Ovary (tissue), 3 donors: ENCODE measurements at regions not wholly inside any gene's neighbourhood (a gene's known extent, or its start where the extent isn't known, plus 50 kb on each side); places are given as distances from the start of the nearest gene placed in this dataset.

Experiments used
- EP300 ChIP-seq: sonication (generic); formaldehyde crosslinking; IDR thresholded peaks from one replicate; pipeline ENCODE4 v1.6.1; 2017; ENCODE audit warnings: antibody characterized with exemption
- POLR2A ChIP-seq: fragments of 450-650 bp; IDR thresholded peaks from one replicate; pipeline ENCODE4 v1.6.1; 2017; ENCODE audit warnings: antibody characterized with exemption, mild to moderate bottlenecking, moderate library complexity
- TF ChIP-seq, protein P1 (sequence below), 3 donors: fragments of 450-650 bp in 2 of 3; fragments of 200-600 bp in 1 of 3; IDR thresholded peaks; one replicate each; pipeline versions ENCODE4 v1.5.1 to v1.8.0; 2016 to 2022; ENCODE audit warnings: antibody characterized with exemption in 3 of 3, mild to moderate bottlenecking in 1 of 3
- donor health status: DM: no; HTN: no; CAD: no.

DNA sequence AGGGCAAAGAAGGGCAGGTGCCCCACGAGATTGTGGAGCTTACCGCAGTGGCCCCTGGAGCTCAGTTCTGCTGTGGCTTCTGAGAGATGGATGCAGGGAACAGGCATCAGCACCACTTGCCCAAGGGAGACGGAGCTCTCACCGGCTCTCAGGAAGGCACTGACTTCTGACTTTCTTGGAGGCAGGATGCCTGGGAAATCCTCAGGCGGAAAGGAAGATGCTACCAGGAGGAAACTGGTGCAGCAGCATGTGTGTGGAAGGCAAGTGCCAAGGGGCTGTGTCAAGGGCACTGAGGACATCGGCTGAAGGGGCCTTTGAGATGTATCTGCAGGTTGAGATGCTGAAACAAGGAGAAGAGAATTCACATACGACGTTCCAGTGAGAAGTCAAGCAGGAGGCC is 64.0 kb downstream of the FOXA2 start:
- TF ChIP-seq, protein P1, sequence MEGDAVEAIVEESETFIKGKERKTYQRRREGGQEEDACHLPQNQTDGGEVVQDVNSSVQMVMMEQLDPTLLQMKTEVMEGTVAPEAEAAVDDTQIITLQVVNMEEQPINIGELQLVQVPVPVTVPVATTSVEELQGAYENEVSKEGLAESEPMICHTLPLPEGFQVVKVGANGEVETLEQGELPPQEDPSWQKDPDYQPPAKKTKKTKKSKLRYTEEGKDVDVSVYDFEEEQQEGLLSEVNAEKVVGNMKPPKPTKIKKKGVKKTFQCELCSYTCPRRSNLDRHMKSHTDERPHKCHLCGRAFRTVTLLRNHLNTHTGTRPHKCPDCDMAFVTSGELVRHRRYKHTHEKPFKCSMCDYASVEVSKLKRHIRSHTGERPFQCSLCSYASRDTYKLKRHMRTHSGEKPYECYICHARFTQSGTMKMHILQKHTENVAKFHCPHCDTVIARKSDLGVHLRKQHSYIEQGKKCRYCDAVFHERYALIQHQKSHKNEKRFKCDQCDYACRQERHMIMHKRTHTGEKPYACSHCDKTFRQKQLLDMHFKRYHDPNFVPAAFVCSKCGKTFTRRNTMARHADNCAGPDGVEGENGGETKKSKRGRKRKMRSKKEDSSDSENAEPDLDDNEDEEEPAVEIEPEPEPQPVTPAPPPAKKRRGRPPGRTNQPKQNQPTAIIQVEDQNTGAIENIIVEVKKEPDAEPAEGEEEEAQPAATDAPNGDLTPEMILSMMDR (IDR thresholded peaks at IDR 0.05) = no peak
- TF ChIP-seq EP300 = no peak
- TF ChIP-seq POLR2A = no peak
